ENCODE measurements at regions not wholly inside any gene's neighbourhood (a gene's known extent, or its start where the extent isn't known, plus 50 kb on each side); places are given as distances from the start of the nearest gene placed in this dataset.

- TF ChIP-seq EZH2phosphoT487 (IDR thresholded peaks at IDR 0.05; ENCODE audit: insufficient read depth, low read depth), result no peak
- no peak for TF ChIP-seq EZH2 (IDR thresholded peaks at IDR 0.05; ENCODE audit: insufficient read depth, poor library complexity, severe bottlenecking)
Observed at GRCh38 chr22:48652796-48653195, 1174.9 kb downstream of the BRD1 start.
